HAP-1 (cell line): ENCODE measurements at regions not wholly inside any gene's neighbourhood (a gene's known extent, or its start where the extent isn't known, plus 50 kb on each side); places are given as distances from the start of the nearest gene placed in this dataset.
"Not testable (repeated sequence)": the region's sequence is repeated elsewhere in the genome, so short reads cannot be mapped to it uniquely, and the experiment has no call there.

Source experiments
- DNase-seq, 2 experiments: peaks; one replicate each; pipeline ENCODE4 v3.0.0-alpha.2; 2016 to 2020; ENCODE audit warnings: low spot score in 2 of 2
- H3K27me3 ChIP-seq: fragments of 250-450 bp; sonication (Bioruptor Pico); 2 replicates; pipeline ENCODE4 v1.5.1; 2020; ENCODE audit warnings: low read depth, mild to moderate bottlenecking, moderate library complexity
- H3K36me3 ChIP-seq: fragments of 250-450 bp; sonication (Bioruptor Pico); replicated peaks from 2 replicates; pipeline ENCODE4 v1.5.1; 2020; ENCODE audit warnings: mild to moderate bottlenecking
- H3K4me1 ChIP-seq: fragments of 250-450 bp; sonication (Bioruptor Pico); 2 replicates; pipeline ENCODE4 v1.5.1; 2020; ENCODE audit warnings: mild to moderate bottlenecking
- H3K4me3 ChIP-seq: fragments of 250-450 bp; sonication (Bioruptor Pico); 2 replicates; pipeline ENCODE4 v1.5.1; 2020; ENCODE audit warnings: mild to moderate bottlenecking, moderate library complexity
- H3K9me3 ChIP-seq: fragments of 250-450 bp; sonication (Bioruptor Pico); 2 replicates; pipeline ENCODE4 v1.5.1; 2020; ENCODE audit warnings: mild to moderate bottlenecking, moderate library complexity
- in situ Hi-C: fragments of 300-500 bp; cut with MboI; formaldehyde crosslinking; loops from 3 replicates; pipeline ENCODE4 v1.14.3; 2020; ENCODE audit warnings: low sequenced_read_pairs, inconsistent platforms, mixed read lengths

DNA sequence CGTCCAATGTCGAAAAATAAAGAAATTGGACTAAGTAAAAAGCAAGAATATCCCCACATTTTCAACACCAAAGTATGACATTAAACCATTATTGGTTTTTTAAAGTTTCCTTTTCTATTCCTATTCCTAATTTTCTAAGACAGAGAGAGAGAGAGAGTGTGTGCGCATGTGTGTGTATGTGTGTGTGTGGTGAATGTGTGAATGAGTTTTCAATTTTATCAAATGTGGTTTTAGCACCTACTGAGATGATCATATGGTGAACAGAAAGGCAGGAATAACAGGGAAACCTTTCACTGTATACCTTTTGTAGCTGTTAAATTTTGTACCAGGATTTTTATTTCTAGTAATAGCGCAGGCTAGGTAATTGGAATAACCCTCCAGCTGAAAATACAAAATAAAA lies 80.4 kb upstream of the RAP1B start:
- in situ Hi-C loops: no loop called here
- DNase-seq: no peak
- Histone ChIP-seq H3K36me3 (no peaks in the 10 kb centered on the region), H3K4me3 (no peak overlapping the region), H3K4me1 (no peaks in the 10 kb centered on the region), H3K27me3 (peaks cover 3% of the 10 kb centered on the region; the same call in 1 of the 2 replicates), H3K9me3 (no peaks in the 10 kb centered on the region)

DNA sequence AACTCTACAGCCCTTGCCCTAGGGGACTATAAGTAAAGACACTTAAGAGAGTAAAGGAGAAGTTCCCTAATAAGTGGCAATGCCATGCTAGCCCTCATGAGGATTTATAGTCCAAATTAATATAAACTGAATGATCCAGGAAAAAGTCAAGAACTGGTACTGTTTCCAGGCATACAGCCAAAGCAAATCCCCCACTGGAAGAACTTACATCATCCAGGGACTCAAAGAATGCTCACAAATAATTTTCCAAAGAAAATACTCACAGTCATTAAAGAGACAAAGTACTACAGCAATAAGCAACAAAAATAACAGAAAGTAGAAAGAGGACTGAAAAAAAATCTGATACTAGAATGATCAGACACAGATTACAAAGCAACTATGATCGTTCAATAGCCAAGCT lies 79.7 kb upstream of the RAP1B start:
- Histone ChIP-seq H3K9me3 (no peaks in the 10 kb centered on the region), H3K36me3 (no peaks in the 10 kb centered on the region), H3K4me3 (no peak overlapping the region), H3K27me3 (peaks cover 3% of the 10 kb centered on the region; the same call in 1 of the 2 replicates), H3K4me1 (no peaks in the 10 kb centered on the region)
- no peak for DNase-seq
- in situ Hi-C loops: no loop called here

DNA sequence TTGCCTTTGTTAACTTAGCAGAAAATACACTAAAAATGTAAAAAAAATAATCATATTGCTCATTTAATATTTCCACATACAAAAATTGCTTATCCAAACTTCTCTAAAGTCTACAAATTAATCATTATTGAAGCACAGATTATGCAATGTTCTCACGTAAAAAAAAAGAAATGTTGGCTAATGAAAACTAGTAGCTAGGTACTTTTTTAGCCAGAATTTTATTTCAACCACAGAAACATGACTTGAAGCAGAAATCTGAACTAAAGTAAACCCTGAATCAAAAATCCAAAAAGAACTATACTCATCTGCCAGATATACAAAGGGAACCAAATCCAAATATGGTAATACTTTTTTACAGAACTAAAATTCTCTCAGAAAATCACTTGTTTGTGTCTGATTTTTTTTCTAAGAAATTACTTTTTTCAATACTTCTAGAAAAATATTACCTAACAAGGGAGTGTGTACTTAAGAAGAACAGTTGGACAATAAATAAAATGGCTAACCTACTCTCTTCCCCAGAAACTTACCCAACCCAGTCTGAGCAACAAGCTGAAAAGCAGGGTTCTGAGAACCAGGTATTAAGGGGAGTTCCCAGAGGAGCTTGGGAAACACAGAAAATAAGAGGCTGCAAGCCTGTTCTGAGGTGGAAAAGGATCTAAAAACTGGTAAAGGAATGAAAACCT lies 78.4 kb upstream of the RAP1B start:
- no peaks in the 10 kb centered on the region for H3K4me1 ChIP-seq
- H3K36me3 ChIP-seq: no peaks in the 10 kb centered on the region
- DNase-seq: no peak
- H3K27me3 ChIP-seq: peaks cover 3% of the 10 kb centered on the region; the same call in 1 of the 2 replicates
- H3K9me3 ChIP-seq: no peaks in the 10 kb centered on the region
- no peak overlapping the region for H3K4me3 ChIP-seq
- in situ Hi-C loops: no loop called here

DNA sequence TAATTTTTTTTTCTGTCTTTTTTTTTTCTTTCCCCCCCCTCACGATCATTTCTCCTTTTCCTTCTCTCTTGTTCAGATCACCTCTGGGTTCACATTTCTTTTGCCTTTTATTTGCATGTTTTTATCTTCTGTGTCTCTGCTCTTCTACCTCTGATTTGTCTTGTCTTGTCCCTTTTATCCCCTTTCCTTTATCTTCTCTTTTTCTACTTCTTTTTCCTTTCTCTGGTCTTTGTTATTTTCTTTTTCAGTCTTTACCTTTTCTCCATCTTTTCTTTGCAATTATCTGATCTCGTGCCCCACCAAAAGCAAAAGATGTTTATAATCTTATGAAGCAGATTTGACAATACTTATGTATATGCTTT lies 77.8 kb upstream of the RAP1B start:
- in situ Hi-C loops: no loop called here
- H3K9me3 ChIP-seq: no peaks in the 10 kb centered on the region
- no peaks in the 10 kb centered on the region for H3K4me1 ChIP-seq
- no peaks in the 10 kb centered on the region for H3K36me3 ChIP-seq
- DNase-seq: no peak
- no peak overlapping the region for H3K4me3 ChIP-seq
- H3K27me3 ChIP-seq: peaks cover 3% of the 10 kb centered on the region; the same call in 1 of the 2 replicates

GRCh38 chr12:68534108-68534507 lies 76.6 kb upstream of the RAP1B start:
- in situ Hi-C loops: no loop called here
- no peaks in the 10 kb centered on the region for H3K36me3 ChIP-seq
- no peaks in the 10 kb centered on the region; the same call in 1 of the 2 replicates for H3K4me1 ChIP-seq
- no peak overlapping the region for H3K4me3 ChIP-seq
- no peaks in the 10 kb centered on the region for H3K9me3 ChIP-seq
- peaks cover 3% of the 10 kb centered on the region; the same call in 1 of the 2 replicates for H3K27me3 ChIP-seq
- DNase-seq: no peak

DNA sequence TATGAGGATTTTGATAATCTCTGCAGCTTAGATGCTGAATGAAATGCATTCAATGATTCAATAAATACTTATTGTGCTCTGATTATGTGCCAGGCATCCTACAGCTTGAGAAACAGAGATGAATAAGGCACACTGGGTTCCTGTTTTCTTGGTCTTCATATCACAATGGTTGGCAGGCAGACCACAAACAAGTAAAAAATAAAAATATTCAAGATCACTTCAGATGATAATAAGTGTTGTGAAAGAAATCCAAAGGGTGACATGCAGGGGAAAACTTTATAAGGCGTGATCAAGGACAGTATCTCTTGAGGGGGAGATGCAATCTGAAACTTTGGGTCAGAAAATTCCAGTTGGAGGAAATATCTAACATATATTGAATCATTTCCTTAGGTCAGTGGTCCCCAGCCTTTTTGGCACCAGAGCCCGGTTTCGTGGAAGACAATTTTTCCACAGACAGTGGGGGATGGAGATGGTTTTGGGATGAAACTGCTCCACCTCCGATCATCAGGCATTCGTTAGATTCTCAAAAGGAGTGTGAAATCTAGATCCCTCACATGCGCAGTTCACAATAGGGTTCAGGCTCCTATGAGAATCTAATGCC lies 73.7 kb upstream of the RAP1B start:
- Histone ChIP-seq H3K4me3 (no peak overlapping the region), H3K27me3 (no peaks in the 10 kb centered on the region), H3K36me3 (no peaks in the 10 kb centered on the region), H3K4me1 (peaks cover 5% of the 10 kb centered on the region), H3K9me3 (no peaks in the 10 kb centered on the region; the same call in 1 of the 2 replicates)
- no peak for DNase-seq
- in situ Hi-C loops: no loop called here

GRCh38 chr12:68537571-68537970 lies 73.1 kb upstream of the RAP1B start:
- Histone ChIP-seq H3K4me1 (peaks cover 5% of the 10 kb centered on the region), H3K36me3 (no peaks in the 10 kb centered on the region), H3K4me3 (no peak overlapping the region), H3K9me3 (no peaks in the 10 kb centered on the region; the same call in 1 of the 2 replicates), H3K27me3 (no peaks in the 10 kb centered on the region)
- no peak for DNase-seq
- in situ Hi-C loops: no loop called here

- H3K27me3 ChIP-seq: no peaks in the 10 kb centered on the region
- DNase-seq: peak; percentile 19 to 50
- H3K4me1 ChIP-seq: peaks cover 5% of the 10 kb centered on the region
- in situ Hi-C loops: no loop called here
- H3K4me3 ChIP-seq: no peak overlapping the region
- no peaks in the 10 kb centered on the region for H3K36me3 ChIP-seq
- no peaks in the 10 kb centered on the region; the same call in 1 of the 2 replicates for H3K9me3 ChIP-seq
These were observed 71.7 kb upstream of the RAP1B start for GRCh38 chr12:68538726-68539614.

DNA sequence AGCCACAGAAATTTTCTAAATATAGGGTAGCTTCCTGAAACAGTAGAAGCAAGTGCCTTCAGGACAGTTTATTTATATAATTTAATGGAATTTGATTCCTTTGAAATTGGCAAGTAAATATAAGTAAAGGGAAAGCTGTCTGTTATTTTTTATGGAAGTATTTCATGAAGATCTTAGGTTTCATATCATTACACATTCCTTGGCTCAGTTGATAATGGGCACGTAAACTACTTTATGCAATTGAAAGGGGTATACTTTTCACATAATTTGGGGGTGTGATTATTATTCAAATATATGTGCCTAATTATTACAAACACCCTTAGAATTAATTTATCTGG lies 71.1 kb upstream of the RAP1B start:
- Histone ChIP-seq H3K9me3 (no peaks in the 10 kb centered on the region; the same call in 1 of the 2 replicates), H3K36me3 (no peaks in the 10 kb centered on the region), H3K27me3 (no peaks in the 10 kb centered on the region), H3K4me1 (peaks cover 5% of the 10 kb centered on the region), H3K4me3 (no peak overlapping the region)
- no peak for DNase-seq
- in situ Hi-C loops: no loop called here

- in situ Hi-C loops, H3K36me3 ChIP-seq, H3K27me3 ChIP-seq, H3K4me1 ChIP-seq, H3K9me3 ChIP-seq, DNase-seq, H3K4me3 ChIP-seq: not testable (repeated sequence)
These were observed 69.9 kb upstream of the RAP1B start for GRCh38 chr12:68540768-68541167.

- H3K4me1 ChIP-seq, in situ Hi-C loops, H3K9me3 ChIP-seq, H3K4me3 ChIP-seq, H3K36me3 ChIP-seq, H3K27me3 ChIP-seq, DNase-seq: not testable (repeated sequence)
These were observed 63.4 kb upstream of the RAP1B start for GRCh38 chr12:68547318-68547717.

- H3K4me1 ChIP-seq, DNase-seq, H3K27me3 ChIP-seq, in situ Hi-C loops, H3K36me3 ChIP-seq, H3K4me3 ChIP-seq, H3K9me3 ChIP-seq: not testable (repeated sequence)
These were observed 58.0 kb upstream of the RAP1B start for GRCh38 chr12:68552605-68553195.

- no peak for DNase-seq
- no peaks in the 10 kb centered on the region for H3K4me1 ChIP-seq
- peaks cover 7% of the 10 kb centered on the region; the same call in 1 of the 2 replicates for H3K27me3 ChIP-seq
- in situ Hi-C loops: no loop called here
- no peaks in the 10 kb centered on the region for H3K36me3 ChIP-seq
- H3K4me3 ChIP-seq: no peak overlapping the region
- H3K9me3 ChIP-seq: no peaks in the 10 kb centered on the region
These were observed 53.5 kb upstream of the RAP1B start for GRCh38 chr12:68557011-68557730.
